ENCODE measurements at regions not wholly inside any gene's neighbourhood (a gene's known extent, or its start where the extent isn't known, plus 50 kb on each side); places are given as distances from the start of the nearest gene placed in this dataset.

GRCh38 chr5:98398465-98398864 lies 375.0 kb upstream of the RGMB start:
- no peak overlapping the region for H2AFZ ChIP-seq (ENCODE audit: low read length, unreplicated experiment)
- H3K27me3 ChIP-seq (ENCODE audit: insufficient read depth, low read length) = no peaks in the 10 kb centered on the region
- no peak overlapping the region for H3K27ac ChIP-seq (ENCODE audit: low read depth, low read length)
- no peaks in the 10 kb centered on the region for H3K79me2 ChIP-seq (ENCODE audit: control insufficient read depth, insufficient read depth, low read length, unreplicated experiment)
- no peaks in the 10 kb centered on the region for H3K4me1 ChIP-seq (ENCODE audit: control insufficient read depth, insufficient read depth, low read length, unreplicated experiment)
- no peaks in the 10 kb centered on the region for H3K36me3 ChIP-seq (ENCODE audit: insufficient read depth, low read length)
- H3K4me3 ChIP-seq (ENCODE audit: low read depth, low read length) = no peak overlapping the region

- Histone ChIP-seq H2AFZ (ENCODE audit: low read length, unreplicated experiment) (no peak overlapping the region), H3K79me2 (ENCODE audit: control insufficient read depth, insufficient read depth, low read length, unreplicated experiment) (no peaks in the 10 kb centered on the region), H3K4me1 (ENCODE audit: control insufficient read depth, insufficient read depth, low read length, unreplicated experiment) (no peaks in the 10 kb centered on the region), H3K27me3 (ENCODE audit: insufficient read depth, low read length) (no peaks in the 10 kb centered on the region), H3K27ac (ENCODE audit: low read depth, low read length) (no peak overlapping the region), H3K4me3 (ENCODE audit: low read depth, low read length) (no peak overlapping the region), H3K36me3 (ENCODE audit: insufficient read depth, low read length) (no peaks in the 10 kb centered on the region)
These were observed 371.8 kb upstream of the RGMB start for GRCh38 chr5:98401656-98402055.

- no peak overlapping the region for H3K4me3 ChIP-seq (ENCODE audit: low read depth, low read length)
- no peaks in the 10 kb centered on the region for H3K4me1 ChIP-seq (ENCODE audit: control insufficient read depth, insufficient read depth, low read length, unreplicated experiment)
- no peak overlapping the region for H2AFZ ChIP-seq (ENCODE audit: low read length, unreplicated experiment)
- no peaks in the 10 kb centered on the region for H3K79me2 ChIP-seq (ENCODE audit: control insufficient read depth, insufficient read depth, low read length, unreplicated experiment)
- H3K27ac ChIP-seq (ENCODE audit: low read depth, low read length) = no peak overlapping the region
- H3K27me3 ChIP-seq (ENCODE audit: insufficient read depth, low read length) = no peaks in the 10 kb centered on the region
- no peaks in the 10 kb centered on the region for H3K36me3 ChIP-seq (ENCODE audit: insufficient read depth, low read length)
These were observed 371.3 kb upstream of the RGMB start for GRCh38 chr5:98402130-98402529.

- no peak overlapping the region for H3K27ac ChIP-seq (ENCODE audit: low read depth, low read length)
- H3K4me1 ChIP-seq (ENCODE audit: control insufficient read depth, insufficient read depth, low read length, unreplicated experiment) = no peaks in the 10 kb centered on the region
- no peaks in the 10 kb centered on the region for H3K36me3 ChIP-seq (ENCODE audit: insufficient read depth, low read length)
- no peaks in the 10 kb centered on the region for H3K27me3 ChIP-seq (ENCODE audit: insufficient read depth, low read length)
- H2AFZ ChIP-seq (ENCODE audit: low read length, unreplicated experiment) = no peak overlapping the region
- H3K4me3 ChIP-seq (ENCODE audit: low read depth, low read length) = no peak overlapping the region
- H3K79me2 ChIP-seq (ENCODE audit: control insufficient read depth, insufficient read depth, low read length, unreplicated experiment) = no peaks in the 10 kb centered on the region
These were observed 370.3 kb upstream of the RGMB start for GRCh38 chr5:98403131-98403530.

GRCh38 chr5:98414938-98415337 lies 358.5 kb upstream of the RGMB start:
- Histone ChIP-seq H3K4me3 (ENCODE audit: low read depth, low read length) (no peak overlapping the region), H3K79me2 (ENCODE audit: control insufficient read depth, insufficient read depth, low read length, unreplicated experiment) (no peaks in the 10 kb centered on the region), H3K36me3 (ENCODE audit: insufficient read depth, low read length) (peaks cover 4% of the 10 kb centered on the region; the same call in 1 of the 2 replicates), H3K27me3 (ENCODE audit: insufficient read depth, low read length) (no peaks in the 10 kb centered on the region), H3K27ac (ENCODE audit: low read depth, low read length) (peak overlapping the region; percentile 98), H2AFZ (ENCODE audit: low read length, unreplicated experiment) (no peak overlapping the region), H3K4me1 (ENCODE audit: control insufficient read depth, insufficient read depth, low read length, unreplicated experiment) (peaks cover 38% of the 10 kb centered on the region)

- peaks cover 38% of the 10 kb centered on the region for H3K4me1 ChIP-seq (ENCODE audit: control insufficient read depth, insufficient read depth, low read length, unreplicated experiment)
- peak overlapping the region; percentile 98 for H3K27ac ChIP-seq (ENCODE audit: low read depth, low read length)
- H3K36me3 ChIP-seq (ENCODE audit: insufficient read depth, low read length) = peaks cover 4% of the 10 kb centered on the region; the same call in 1 of the 2 replicates
- H3K27me3 ChIP-seq (ENCODE audit: insufficient read depth, low read length) = no peaks in the 10 kb centered on the region
- H2AFZ ChIP-seq (ENCODE audit: low read length, unreplicated experiment) = no peak overlapping the region
- no peak overlapping the region for H3K4me3 ChIP-seq (ENCODE audit: low read depth, low read length)
- H3K79me2 ChIP-seq (ENCODE audit: control insufficient read depth, insufficient read depth, low read length, unreplicated experiment) = no peaks in the 10 kb centered on the region
These were observed 357.8 kb upstream of the RGMB start for GRCh38 chr5:98415663-98416062.

GRCh38 chr5:98416541-98416940 lies 356.9 kb upstream of the RGMB start:
- Histone ChIP-seq H2AFZ (ENCODE audit: low read length, unreplicated experiment) (no peak overlapping the region), H3K27ac (ENCODE audit: low read depth, low read length) (peak overlapping the region; percentile 98), H3K79me2 (ENCODE audit: control insufficient read depth, insufficient read depth, low read length, unreplicated experiment) (no peaks in the 10 kb centered on the region), H3K27me3 (ENCODE audit: insufficient read depth, low read length) (no peaks in the 10 kb centered on the region), H3K4me3 (ENCODE audit: low read depth, low read length) (no peak overlapping the region), H3K4me1 (ENCODE audit: control insufficient read depth, insufficient read depth, low read length, unreplicated experiment) (peaks cover 38% of the 10 kb centered on the region), H3K36me3 (ENCODE audit: insufficient read depth, low read length) (peaks cover 4% of the 10 kb centered on the region; the same call in 1 of the 2 replicates)

- Histone ChIP-seq H3K4me3 (ENCODE audit: low read depth, low read length) (no peak overlapping the region), H3K36me3 (ENCODE audit: insufficient read depth, low read length) (peaks cover 4% of the 10 kb centered on the region; the same call in 1 of the 2 replicates), H3K27me3 (ENCODE audit: insufficient read depth, low read length) (no peaks in the 10 kb centered on the region), H2AFZ (ENCODE audit: low read length, unreplicated experiment) (no peak overlapping the region), H3K79me2 (ENCODE audit: control insufficient read depth, insufficient read depth, low read length, unreplicated experiment) (no peaks in the 10 kb centered on the region), H3K27ac (ENCODE audit: low read depth, low read length) (no peak overlapping the region), H3K4me1 (ENCODE audit: control insufficient read depth, insufficient read depth, low read length, unreplicated experiment) (peaks cover 30% of the 10 kb centered on the region)
These were observed 353.6 kb upstream of the RGMB start for GRCh38 chr5:98419825-98420224.

- Histone ChIP-seq H3K36me3 (ENCODE audit: insufficient read depth, low read length) (no peaks in the 10 kb centered on the region), H2AFZ (ENCODE audit: low read length, unreplicated experiment) (peak overlapping the region; percentile 82), H3K27me3 (ENCODE audit: insufficient read depth, low read length) (no peaks in the 10 kb centered on the region), H3K4me1 (ENCODE audit: control insufficient read depth, insufficient read depth, low read length, unreplicated experiment) (peaks cover 37% of the 10 kb centered on the region), H3K27ac (ENCODE audit: low read depth, low read length) (peak overlapping the region; percentile 44), H3K79me2 (ENCODE audit: control insufficient read depth, insufficient read depth, low read length, unreplicated experiment) (no peaks in the 10 kb centered on the region), H3K4me3 (ENCODE audit: low read depth, low read length) (no peak overlapping the region)
These were observed 348.6 kb upstream of the RGMB start for GRCh38 chr5:98424681-98425450.

- H2AFZ ChIP-seq (ENCODE audit: low read length, unreplicated experiment) = peak overlapping the region; percentile 82
- no peaks in the 10 kb centered on the region for H3K79me2 ChIP-seq (ENCODE audit: control insufficient read depth, insufficient read depth, low read length, unreplicated experiment)
- no peak overlapping the region for H3K27ac ChIP-seq (ENCODE audit: low read depth, low read length)
- no peaks in the 10 kb centered on the region for H3K36me3 ChIP-seq (ENCODE audit: insufficient read depth, low read length)
- H3K27me3 ChIP-seq (ENCODE audit: insufficient read depth, low read length) = no peaks in the 10 kb centered on the region
- peaks cover 37% of the 10 kb centered on the region for H3K4me1 ChIP-seq (ENCODE audit: control insufficient read depth, insufficient read depth, low read length, unreplicated experiment)
- no peak overlapping the region for H3K4me3 ChIP-seq (ENCODE audit: low read depth, low read length)
These were observed 347.8 kb upstream of the RGMB start for GRCh38 chr5:98425640-98426039.

- Histone ChIP-seq H3K4me1 (ENCODE audit: control insufficient read depth, insufficient read depth, low read length, unreplicated experiment) (peaks cover 47% of the 10 kb centered on the region), H3K27ac (ENCODE audit: low read depth, low read length) (peak overlapping the region; percentile 83), H3K4me3 (ENCODE audit: low read depth, low read length) (peak overlapping the region; percentile 50), H3K27me3 (ENCODE audit: insufficient read depth, low read length) (no peaks in the 10 kb centered on the region), H3K36me3 (ENCODE audit: insufficient read depth, low read length) (no peaks in the 10 kb centered on the region), H2AFZ (ENCODE audit: low read length, unreplicated experiment) (peak overlapping the region; percentile 84), H3K79me2 (ENCODE audit: control insufficient read depth, insufficient read depth, low read length, unreplicated experiment) (no peaks in the 10 kb centered on the region)
These were observed 344.7 kb upstream of the RGMB start for GRCh38 chr5:98428806-98429205.

Measured in ACC112 (cell line).